ENCODE measurements at regions not wholly inside any gene's neighbourhood (a gene's known extent, or its start where the extent isn't known, plus 50 kb on each side); places are given as distances from the start of the nearest gene placed in this dataset.

DNA sequence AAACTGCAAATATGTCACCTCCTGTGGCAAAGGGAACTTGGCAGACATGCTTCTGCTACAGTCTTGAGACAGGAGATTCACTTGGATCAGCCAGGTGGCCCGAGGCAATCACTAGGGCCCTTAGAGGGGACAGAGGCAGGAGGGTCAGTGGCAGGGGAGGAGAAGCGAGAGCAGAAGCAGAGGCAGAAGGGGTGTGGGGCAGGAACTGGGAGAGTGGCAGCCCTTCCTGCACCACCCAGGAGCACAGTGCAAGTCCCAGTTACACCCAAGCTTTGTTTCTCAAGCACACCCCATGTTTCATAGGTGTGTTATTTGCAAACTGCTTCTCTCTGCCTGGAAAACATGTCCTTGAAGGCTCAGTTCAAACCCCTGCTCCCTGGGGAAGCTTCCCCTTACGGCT lies 309.7 kb upstream of the MYT1L start:
- DNase-seq (ENCODE audit: low spot score): no peak

DNA sequence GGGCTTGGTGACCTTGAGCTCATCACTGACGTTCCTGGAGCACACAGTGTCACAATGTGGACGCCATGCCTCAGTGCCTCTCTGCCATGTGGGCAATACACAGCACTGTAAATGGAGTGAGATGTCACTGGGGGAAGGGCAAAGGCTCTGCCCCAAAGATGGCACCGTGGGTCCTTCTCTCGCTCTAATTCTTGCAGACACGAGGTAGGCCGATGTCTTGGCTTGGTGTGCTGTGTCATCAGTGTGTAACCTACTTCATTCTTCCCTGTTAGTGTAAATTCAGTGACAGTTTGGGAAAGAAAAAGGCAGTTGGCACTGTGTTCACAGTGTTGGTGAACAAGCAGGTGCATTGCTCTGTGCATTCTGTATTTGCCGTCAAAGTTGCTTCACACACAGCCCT lies 309.3 kb upstream of the MYT1L start:
- no peak for DNase-seq (ENCODE audit: low spot score)

DNA sequence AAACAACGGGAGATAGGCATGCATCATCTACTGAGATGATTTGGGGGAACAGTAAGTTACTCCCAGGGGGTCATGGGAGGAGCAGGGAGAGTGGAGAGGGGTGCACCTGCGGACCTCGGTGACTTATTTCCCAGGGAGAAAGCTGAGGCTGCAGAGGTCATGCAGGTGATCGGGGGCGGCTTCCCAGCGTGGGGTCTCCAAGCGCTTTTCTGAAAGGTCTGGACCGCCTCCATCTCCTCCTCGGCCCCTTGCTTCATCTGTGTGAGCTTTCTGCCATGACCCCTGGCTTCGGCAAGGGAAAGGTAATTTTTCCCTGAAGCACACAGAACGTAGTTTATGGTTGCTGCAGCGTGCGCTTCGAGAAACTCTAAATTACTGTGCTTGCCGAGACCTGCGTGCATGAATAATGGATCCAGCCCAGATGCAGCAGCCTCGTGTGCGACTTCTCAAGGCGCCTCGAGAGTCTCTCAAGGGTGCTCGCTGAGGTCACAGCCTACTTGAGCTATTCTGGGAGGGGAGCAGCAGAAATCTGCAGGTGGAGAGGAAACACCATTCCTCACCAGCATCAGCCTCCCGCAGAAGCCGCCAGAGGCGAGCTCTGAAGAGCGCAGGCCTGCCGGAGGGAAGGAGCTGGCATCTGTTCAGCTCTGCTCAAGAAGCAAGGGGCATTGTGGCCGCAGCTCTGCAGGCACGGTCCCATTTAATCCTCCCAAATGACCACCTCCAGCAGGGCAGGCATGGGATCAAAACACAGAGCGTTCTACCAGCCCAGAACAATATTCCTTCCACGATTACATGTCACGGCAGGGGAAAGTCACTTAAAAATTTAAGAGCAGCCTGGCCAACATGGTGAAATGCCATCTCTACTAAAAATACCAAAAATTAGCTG lies 308.4 kb upstream of the MYT1L start:
- DNase-seq (ENCODE audit: low spot score): no peak

DNA sequence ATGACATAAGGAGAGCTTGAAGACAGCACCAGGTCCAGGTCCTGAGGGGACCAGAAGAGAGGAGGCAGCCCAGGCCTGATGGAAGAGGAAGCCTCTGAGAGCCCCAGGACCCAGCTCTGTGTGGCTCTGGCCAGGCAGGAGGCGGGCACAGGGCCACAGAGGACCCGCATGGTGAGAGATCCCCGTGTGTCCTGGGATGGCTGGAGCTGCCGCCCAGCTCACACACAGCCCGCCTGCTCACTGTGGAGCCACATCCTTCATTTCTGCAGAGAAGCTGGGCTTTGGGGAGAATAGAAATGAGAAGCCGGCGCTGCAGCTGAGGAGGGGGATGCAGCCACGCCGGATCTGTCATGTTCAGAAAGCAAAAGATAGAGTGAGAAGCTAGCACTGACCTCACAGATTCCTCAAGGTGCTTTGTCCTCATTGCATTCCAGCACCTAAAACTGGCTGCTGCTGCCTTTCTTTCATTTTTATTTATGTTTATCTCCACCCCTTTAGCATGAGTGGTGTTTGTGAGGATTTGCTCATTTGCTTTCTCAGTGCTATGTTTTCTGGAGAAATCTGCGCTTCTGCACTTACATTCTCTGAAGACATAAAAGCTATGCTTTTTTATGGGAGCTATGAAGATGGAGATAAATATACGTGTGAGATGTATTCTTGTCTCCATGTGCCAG lies 307.6 kb upstream of the MYT1L start:
- DNase-seq (ENCODE audit: low spot score): no peak

DNA sequence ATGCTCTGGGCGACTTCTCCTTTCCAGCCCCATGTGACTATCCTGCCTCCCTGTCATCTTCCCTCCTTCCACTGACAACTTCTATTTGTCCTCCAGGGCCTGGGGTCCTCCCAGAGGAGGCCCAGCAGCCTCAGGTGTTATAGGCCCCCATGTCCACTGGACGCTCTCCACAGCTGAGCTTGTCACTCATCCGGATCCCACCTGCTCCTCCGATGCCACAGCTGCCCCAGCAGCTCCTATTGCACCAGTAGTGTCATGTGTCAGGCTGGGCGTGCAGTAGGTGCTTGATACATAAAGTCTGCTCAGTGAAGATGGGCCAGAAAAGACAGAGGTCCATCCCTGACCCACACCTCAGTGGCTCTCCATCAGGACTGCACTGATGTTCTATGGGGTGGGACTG lies 305.7 kb upstream of the MYT1L start:
- DNase-seq (ENCODE audit: low spot score): no peak

DNA sequence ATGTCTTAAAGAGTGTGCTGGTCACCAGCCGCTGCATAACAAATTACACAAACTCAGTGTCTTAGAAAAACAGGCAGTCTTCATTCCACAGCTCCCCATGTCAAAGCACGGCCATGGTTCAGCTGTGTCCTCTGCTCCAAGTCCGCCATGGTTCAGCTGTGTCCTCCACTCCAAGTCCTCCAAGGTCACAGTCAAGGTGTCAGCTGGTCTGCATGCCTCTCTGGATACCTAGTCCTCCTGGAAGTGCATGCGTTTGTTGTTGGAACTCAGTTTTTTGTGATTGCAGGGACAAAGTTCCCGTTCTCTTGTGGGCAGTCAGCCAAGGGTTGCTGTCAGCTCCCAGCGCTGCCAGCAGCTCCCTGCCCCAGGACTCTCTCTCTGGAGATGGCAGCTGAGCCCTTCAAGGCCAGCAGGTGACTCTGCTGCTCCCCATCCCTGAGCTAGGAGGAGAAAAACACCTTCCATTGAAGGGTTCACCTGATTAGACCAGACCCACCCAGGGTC lies 304.0 kb upstream of the MYT1L start:
- no peak for DNase-seq (ENCODE audit: low spot score)

DNA sequence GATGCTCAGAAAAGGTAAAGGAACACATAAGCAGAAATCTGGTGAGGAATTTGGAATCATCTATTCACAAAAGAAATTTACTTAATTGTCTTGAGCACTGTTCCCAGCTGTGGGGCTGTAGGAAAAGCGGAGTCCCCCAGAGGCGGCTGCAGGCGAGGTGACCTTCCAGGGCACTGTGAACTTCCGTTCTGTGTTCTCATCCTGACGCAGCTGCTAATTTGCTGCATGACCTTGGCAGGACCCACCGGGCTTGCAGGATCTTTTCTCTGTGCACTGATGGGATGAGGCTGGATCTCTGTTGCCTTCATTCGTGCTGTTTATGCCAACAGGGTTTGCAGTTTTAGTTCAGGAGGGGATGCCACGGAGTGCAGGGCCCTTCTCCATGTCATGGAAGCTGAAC lies 301.9 kb upstream of the MYT1L start:
- no peak for DNase-seq (ENCODE audit: low spot score)

DNA sequence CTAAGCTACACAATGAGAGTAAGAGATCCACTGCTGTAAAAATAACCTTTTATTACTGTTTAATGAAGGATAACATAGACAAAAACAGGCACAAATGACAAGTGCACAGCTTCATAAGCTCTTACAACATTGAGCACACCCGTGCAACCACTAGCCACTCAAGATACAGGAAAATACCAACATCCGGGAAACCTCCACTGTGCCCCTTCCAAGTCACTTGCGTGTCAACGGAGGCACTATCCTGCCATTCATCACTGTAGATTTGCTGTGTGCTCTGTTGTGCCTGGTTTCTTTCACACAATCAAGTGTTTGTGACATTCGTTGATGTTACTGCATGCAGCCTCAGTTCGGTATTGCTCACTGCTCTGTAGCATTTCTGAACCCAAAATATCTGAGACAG lies 292.9 kb upstream of the MYT1L start:
- no peak for DNase-seq (ENCODE audit: low spot score)

DNA sequence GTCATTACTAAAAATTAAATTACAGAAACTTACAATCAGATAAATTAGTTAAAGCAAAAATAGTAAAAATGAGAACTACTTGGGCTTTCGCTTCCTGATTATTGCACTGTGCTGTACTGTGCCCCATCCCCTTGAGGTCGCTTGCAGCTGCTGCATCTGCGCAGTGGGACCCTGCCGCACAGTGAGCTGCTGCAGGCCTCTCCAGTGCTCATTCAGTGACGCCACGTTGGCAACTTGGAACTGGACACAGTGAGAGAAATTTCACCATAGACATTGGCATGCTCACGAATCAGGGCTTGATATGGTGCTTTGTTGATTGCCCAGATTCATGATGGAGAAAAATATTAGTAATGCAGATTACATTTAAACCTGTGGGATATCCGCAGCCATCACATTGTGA lies 290.8 kb upstream of the MYT1L start:
- DNase-seq (ENCODE audit: low spot score): no peak

DNA sequence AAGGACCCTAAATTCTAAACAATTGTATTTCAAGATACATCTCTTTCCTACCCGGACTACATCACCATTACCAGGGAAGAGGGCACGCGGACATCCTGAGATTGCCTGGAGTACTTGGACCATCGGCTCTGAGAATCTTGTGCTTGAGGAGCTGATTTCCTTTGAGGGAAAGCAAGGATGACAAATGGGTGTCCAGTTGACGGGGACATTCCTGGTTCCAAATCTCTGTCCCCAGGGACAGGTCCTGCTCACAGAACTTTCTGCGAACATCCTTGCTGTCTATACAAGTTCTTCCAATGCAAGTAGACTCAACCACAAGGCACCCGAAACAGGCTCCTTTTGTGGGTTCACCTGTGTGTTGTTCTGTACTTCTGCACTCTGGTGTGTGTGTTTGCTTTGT lies 289.5 kb upstream of the MYT1L start:
- no peak for DNase-seq (ENCODE audit: low spot score)

DNA sequence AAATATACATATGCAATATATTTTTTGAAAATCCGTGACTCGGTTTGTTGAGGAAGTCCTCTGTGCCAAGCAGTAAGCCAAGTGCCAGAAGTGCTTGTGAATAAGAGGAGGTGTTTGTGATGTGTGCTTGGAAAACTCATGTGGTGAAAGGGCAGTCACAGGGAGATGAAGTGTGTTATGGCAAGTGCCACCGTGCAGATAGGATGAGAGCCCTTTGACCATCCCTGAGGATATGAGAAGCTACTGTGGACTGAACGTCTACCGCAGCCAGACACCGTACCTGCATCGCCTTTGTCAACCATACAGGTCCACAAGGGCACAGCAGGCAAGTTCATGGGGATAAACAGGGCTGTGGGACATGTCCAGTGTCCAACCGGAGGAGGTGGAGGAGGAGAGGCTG lies 288.9 kb upstream of the MYT1L start:
- no peak for DNase-seq (ENCODE audit: low spot score)

DNA sequence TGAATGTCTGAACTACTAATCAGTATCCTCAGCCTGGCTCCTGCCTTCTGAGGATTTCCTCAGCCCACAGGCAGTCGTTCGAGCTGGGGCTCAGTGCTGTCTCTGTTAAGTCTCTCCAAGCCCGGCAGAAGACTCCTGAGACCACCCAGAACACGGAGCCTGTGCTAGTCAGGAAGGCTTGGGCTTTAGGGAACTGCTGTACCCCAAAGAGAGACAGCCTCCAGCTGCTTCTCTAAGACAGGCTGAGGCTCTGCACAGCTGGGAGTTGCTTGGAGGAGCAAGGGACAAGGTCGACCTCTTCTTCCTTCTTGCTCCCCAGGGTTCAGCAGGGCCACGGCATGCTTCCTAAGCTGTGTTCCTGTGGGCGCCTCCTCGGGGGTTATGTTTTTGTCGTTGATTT lies 283.4 kb upstream of the MYT1L start:
- DNase-seq (ENCODE audit: low spot score): no peak

DNA sequence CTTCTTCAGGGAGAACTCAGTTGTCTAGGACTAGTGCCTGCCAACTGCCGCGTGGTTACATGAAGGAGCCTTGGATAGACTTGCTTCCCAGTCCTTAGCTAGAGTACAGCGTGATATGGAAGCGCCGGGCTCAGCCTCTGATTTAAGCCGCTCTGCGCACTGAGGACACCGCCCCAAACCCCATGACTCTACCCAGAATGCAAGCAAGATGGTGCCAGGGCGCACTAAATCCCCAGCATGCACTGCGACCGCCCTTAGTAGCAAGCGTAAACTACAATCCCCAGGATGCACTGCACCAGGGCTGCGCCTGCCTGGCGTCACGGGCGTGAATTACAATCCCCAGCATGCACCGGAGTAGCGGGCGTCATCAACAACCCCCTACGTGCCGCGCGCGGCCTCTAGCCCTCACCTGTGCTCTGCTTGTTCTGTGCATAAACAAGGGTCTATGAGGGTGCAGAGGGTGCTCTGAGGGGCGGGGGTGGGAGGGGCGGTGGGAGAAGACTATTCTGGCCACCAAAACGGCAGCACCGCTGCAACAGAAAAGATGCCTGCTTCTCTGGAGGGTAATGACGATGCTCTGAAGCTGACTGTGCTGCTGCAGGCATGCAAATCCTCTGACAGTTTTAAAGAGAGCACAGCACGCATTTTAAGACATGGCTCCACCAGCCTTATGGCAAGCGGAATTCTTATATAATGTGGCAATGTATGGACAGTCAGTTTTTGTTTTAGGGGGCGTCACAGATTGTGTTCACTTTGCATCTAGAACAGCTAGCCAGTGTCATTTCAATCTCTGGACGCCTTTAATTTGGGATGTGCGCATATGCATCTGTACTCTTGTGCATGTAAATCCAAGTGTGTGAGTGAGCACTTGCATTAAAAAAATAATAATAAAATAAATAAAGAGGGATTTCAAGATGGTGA lies 282.5 kb upstream of the MYT1L start:
- DNase-seq (ENCODE audit: low spot score): peak; percentile 84

DNA sequence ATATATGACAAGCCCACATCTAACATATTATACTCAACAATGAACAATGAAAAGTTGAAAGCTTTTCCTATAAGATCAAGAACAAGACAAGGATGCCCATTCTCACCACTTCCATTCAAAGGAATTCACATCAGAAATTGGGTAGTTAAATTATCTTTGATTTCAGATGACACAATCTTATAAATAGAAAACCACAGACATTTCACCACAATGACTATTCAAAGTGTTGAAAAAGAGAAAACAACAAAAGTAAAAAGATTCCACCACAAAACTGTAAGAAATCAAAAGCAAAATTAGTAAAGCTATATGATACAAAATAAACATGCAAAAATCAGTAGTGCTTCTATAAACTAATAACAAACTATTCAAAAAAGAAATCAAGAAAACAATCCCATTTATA lies 279.7 kb upstream of the MYT1L start:
- DNase-seq (ENCODE audit: low spot score): no peak

DNA sequence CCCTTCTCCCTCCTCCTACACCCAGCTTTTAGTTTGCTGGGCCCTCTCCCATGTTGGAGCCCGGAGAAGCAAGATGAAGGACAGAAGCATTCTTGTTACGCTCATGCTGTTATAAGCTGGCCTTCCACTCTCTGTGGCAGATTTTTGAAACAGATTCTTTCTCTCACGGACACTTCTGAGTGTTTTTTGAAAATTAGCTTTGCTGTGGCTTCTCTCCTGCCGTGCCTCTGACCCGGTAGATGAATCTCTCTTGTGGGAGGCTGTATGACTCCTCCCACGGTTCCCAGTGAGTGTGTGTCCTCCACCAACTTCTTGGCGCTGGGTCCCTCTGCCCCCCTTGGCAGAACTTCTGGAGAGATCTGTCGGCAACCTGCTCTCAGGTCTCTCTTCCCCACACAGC lies 269.3 kb upstream of the MYT1L start:
- DNase-seq (ENCODE audit: low spot score): no peak

DNA sequence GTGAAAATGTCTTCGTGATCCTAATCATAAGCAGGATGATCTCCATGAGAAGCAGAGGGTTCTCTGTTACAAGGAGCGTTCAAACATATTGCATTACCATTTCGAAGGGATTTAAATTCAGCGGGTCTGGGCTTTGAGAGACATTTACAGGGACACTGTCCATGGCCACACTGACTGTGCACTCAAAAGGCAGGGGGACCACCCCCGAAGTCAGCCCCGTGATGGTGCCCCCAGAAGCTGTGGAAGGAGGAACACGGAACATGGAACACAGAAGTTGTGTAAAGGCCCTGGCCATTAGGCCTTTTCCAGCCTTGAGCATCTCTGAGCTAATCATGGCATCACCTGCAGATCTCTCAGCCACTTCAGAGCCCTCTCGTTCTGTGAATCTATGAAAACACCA lies 268.4 kb upstream of the MYT1L start:
- DNase-seq (ENCODE audit: low spot score): no peak

DNA sequence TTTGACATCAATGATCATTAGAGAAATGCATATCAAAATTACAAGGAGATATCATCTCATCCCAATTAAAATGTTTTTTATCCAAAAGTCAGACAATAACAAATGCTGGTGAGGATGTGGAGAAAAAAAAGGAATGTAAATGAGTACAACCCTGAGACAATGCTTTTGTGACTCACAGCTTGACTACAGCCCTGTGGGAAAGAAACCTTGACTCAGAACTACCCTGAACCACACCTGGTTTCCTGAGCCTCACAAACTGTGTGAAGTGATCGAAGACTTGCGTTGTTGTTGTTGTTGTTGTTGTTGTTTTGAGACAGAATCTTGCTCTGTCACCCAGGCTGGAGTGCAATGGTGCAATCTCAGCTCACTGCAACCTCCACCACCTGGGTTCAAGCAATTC lies 266.6 kb upstream of the MYT1L start:
- DNase-seq (ENCODE audit: low spot score): no peak

DNA sequence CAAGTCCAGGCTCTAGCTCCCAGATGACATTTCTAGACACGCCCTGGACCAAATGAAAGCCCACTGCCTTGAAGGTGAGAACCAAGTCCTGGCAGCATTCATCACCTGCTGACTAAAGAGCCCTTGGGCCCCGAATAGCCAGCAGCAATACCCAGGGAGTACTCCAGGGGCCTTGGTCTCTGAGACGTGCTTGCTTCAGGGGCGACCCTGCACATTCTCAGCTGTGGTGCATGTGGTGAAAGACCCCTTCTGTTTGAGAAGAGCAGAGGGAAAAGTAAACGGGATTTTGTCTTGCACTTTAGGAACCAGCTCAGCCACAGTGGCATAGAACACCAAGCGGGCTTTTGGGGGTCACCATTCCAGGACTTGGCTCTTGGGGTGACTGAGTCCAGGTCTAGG lies 260.5 kb upstream of the MYT1L start:
- no peak for DNase-seq (ENCODE audit: low spot score)

DNA sequence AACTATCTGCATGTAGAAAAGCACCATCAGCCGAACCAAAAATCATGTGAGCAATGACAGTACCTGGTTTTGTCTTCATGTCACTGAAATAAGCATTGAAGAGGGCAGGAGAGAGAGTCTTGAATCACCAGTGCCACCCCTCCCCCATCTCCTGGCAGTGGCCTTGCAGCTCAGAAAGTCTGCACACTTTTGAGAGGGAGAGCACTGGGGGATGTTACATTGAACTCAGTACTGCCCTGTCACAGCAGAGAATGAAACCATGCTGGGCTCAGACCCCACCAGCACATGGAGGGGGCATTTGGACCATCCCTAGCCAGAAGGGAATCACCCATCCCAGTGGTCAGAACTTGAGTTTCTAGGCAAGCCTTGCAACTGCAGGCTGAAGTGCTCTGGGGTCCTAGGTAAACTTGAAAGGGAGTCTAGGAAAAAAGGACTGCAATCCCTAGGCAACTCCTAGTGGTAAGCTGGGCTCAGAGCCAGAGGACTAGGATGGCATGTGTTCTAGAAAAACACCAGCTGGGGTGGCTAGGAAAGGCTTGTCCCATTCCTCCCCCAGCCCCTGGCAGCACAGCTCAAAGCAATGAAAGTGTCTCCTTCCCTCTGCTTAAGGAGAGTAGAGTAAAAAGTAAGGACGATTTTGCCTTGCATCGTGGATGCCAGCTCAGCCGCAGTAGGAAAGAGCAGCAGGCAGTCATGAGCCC lies 259.9 kb upstream of the MYT1L start:
- DNase-seq (ENCODE audit: low spot score): no peak

DNA sequence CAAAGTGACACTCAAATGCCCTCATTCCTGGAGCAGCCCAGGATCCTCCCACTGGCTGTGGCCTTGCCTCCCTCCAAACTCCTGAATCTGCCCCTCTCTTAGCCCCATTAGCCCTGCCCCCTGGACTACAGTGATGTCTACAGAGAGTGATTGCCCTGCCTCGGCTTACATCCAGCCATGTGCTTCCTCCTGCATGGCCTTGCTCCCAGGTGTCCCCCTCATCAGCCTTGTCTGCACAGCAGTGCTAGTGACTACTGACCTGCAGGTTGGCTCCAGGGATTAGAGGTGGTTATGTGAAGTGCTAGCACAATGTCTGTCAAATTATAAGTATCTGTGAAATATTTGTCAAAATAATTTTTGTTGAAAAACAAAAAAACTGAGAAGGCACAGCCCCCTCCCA lies 259.1 kb upstream of the MYT1L start:
- DNase-seq (ENCODE audit: low spot score): no peak

DNA sequence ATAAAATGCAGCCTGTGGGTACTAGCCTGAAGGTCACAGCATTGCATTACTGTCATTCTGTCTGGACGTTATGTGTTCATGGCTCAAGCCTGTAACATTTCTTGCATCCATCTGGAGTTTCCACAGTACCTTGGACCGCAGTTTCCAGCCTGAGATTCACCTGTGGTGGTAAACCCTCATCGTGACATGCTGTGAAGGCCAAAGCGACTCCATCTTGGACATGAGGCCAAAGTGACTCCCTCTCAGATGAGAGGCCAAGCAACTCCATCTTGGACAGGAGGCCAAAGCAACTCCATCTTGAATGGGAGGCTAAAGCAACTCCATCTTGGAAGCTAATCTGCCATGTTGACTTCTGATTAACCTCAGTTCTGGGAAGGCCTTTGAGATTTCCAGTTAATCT lies 257.7 kb upstream of the MYT1L start:
- DNase-seq (ENCODE audit: low spot score): no peak

DNA sequence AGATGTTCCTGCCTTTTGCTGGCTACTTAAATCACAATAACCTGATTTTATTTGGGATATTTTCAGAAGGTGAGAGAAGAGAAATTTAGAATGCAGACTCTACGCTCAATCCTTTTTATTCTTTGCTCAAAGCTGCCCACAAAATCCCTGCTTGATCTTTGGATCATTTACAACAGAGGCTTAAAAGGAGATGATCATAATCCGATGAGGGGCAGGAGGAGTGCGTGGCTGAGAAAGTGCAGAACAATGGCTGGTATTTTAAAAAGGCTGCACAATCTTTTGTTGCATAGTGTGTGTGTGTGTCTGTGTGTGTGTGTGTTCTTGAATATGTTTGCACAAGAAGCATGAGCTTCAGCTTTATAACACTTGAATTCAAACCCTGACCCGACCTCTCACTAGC lies 256.3 kb upstream of the MYT1L start:
- DNase-seq (ENCODE audit: low spot score): no peak
